A549 (cell line): ENCODE measurements at regions not wholly inside any gene's neighbourhood (a gene's known extent, or its start where the extent isn't known, plus 50 kb on each side); places are given as distances from the start of the nearest gene placed in this dataset.

Source experiments
- ATAC-seq, 2 experiments: fragments of 200-7000 bp in 1 of 2; fragments of >200 bp in 1 of 2; cut with Nextera tagmentation in 1 of 2; cut with Tn5 transposase in 1 of 2; 3 replicates each; pipeline versions ENCODE4 v1.8.0 to v1.9.1; 2018 to 2020; ENCODE audit warnings: mild to moderate bottlenecking in 1 of 2, moderate library complexity in 1 of 2
- CTCF ChIA-PET: fragments of 300-600 bp; sonication (Branson Sonifier 250); formaldehyde crosslinking; extraction: SDS; loops from one replicate; lab custom pipeline; 2021; ENCODE audit warnings: antibody characterized with exemption, inconsistent platforms; lab: Yijun Ruan, JAX
- POLR2A ChIA-PET: fragments of 350-600 bp; formaldehyde crosslinking; extraction: SDS; loops from one replicate; lab custom pipeline; 2021; ENCODE audit warnings: antibody characterized with exemption, inconsistent platforms; lab: Yijun Ruan, JAX
- DNase-seq, 2 experiments: peaks; one replicate each; pipeline versions ENCODE4 v3.0.0 to v3.0.0-alpha.2; 2011 to 2016; ENCODE audit warnings: low read depth in 1 of 2, low spot score in 1 of 2
- FAIRE-seq: peaks from 2 replicates; lab custom pipeline; 2011; peaks lifted over from hg19 to GRCh38; lab: Jason Lieb, UNC
- H3K27ac ChIP-seq, 2 experiments: fragments of >200 bp; sonication (Bioruptor Twin); formaldehyde crosslinking; 3 replicates each; pipeline ENCODE4 v1.5.1; 2016 to 2017
- H3K4me1 ChIP-seq: fragments of >200 bp; sonication (Bioruptor Twin); formaldehyde crosslinking; 3 replicates; pipeline ENCODE4 v1.6.1; 2016
- H3K4me2 ChIP-seq: fragments of >200 bp; sonication (Bioruptor Twin); formaldehyde crosslinking; 3 replicates; pipeline ENCODE4 v1.6.1; 2016
- H3K4me3 ChIP-seq: fragments of >200 bp; sonication (Bioruptor Twin); formaldehyde crosslinking; 3 replicates; pipeline ENCODE4 v1.5.1; 2016
- H3K9me3 ChIP-seq: fragments of >200 bp; sonication (Bioruptor Twin); formaldehyde crosslinking; 3 replicates; pipeline ENCODE4 v1.6.1; 2016
- CBX2 ChIP-seq: fragments of 200-600 bp; sonication (generic); IDR thresholded peaks from 2 replicates; pipeline ENCODE4 v1.6.1; 2016; ENCODE audit warnings: low read depth, mild to moderate bottlenecking, borderline replicate concordance
- CHD4 ChIP-seq: fragments of 200-600 bp; sonication (generic); IDR thresholded peaks from 2 replicates; pipeline ENCODE4 v1.6.1; 2016; ENCODE audit warnings: antibody characterized with exemption, mild to moderate bottlenecking, borderline replicate concordance
- ESRRA ChIP-seq: fragments of 150-350 bp; IDR thresholded peaks from 2 replicates; pipeline ENCODE4 v1.6.1; 2014; ENCODE audit warnings: mild to moderate bottlenecking, low read length, borderline replicate concordance
- GATA3 ChIP-seq: IDR thresholded peaks from 2 replicates; pipeline ENCODE4 v1.6.1; 2012; ENCODE audit warnings: borderline replicate concordance
- HDAC2 ChIP-seq: fragments of 200-600 bp; sonication (generic); IDR thresholded peaks from 2 replicates; pipeline ENCODE4 v1.6.1; 2016
- HOXA7 ChIP-seq: fragments of 250-450 bp; sonication (Bioruptor Pico); IDR thresholded peaks from 2 replicates; pipeline ENCODE4 v1.5.0; 2020; ENCODE audit warnings: mild to moderate bottlenecking, moderate library complexity
- JUNB ChIP-seq: fragments of >200 bp; sonication (Bioruptor Twin); formaldehyde crosslinking; IDR thresholded peaks from 2 replicates; pipeline ENCODE4 v1.6.1; 2016
- KDM5A ChIP-seq: fragments of 200-600 bp; sonication (generic); IDR thresholded peaks from 2 replicates; pipeline ENCODE4 v1.6.1; 2016; ENCODE audit warnings: antibody characterized with exemption, mild to moderate bottlenecking
- MAFK ChIP-seq: fragments of 450-650 bp; IDR thresholded peaks from 2 replicates; pipeline ENCODE4 v1.6.1; 2014; ENCODE audit not compliant: partially characterized antibody
- MAZ ChIP-seq: fragments of 150-350 bp; IDR thresholded peaks from 2 replicates; pipeline ENCODE4 v1.6.1; 2014; ENCODE audit warnings: antibody characterized with exemption, low read depth, low read length, borderline replicate concordance
- MYC ChIP-seq: IDR thresholded peaks from 2 replicates; pipeline ENCODE4 v1.6.1; 2012; ENCODE audit warnings: mild to moderate bottlenecking, inconsistent platforms, low read length, improper control_type of control experiment, borderline replicate concordance
- NFE2L2 ChIP-seq: fragments of 150-350 bp; conservative IDR thresholded peaks from 2 replicates; pipeline ENCODE4 v1.6.1; 2014; ENCODE audit warnings: low read length
- NPAS2 ChIP-seq: fragments of 250-450 bp; sonication (Bioruptor Pico); IDR thresholded peaks from 2 replicates; pipeline ENCODE4 v1.8.0; 2022; ENCODE audit warnings: mild to moderate bottlenecking, moderate library complexity, borderline replicate concordance
- NR3C1 ChIP-seq: fragments of >200 bp; sonication (Bioruptor Twin); formaldehyde crosslinking; IDR thresholded peaks from 3 replicates; pipeline ENCODE4 v1.6.1; 2017
- RAD21 ChIP-seq, 2 experiments: fragments of >200 bp in 1 of 2; sonication (Bioruptor Twin) in 1 of 2; formaldehyde crosslinking in 1 of 2; IDR thresholded peaks in 1 of 2; conservative IDR thresholded peaks in 1 of 2; 2 replicates in 1 of 2; 3 replicates in 1 of 2; pipeline ENCODE4 v1.6.1; 2012 to 2018; ENCODE audit warnings: inconsistent platforms in 1 of 2
- RFX5 ChIP-seq: fragments of 450-650 bp; IDR thresholded peaks from 2 replicates; pipeline ENCODE4 v1.7.1; 2014; ENCODE audit warnings: antibody characterized with exemption, mild to moderate bottlenecking, moderate library complexity
- TP53 ChIP-seq: fragments of 250-450 bp; sonication (Bioruptor Pico); IDR thresholded peaks from 2 replicates; pipeline ENCODE4 v1.5.0; 2021; ENCODE audit warnings: mild to moderate bottlenecking, moderate library complexity
- ZC3H11A ChIP-seq: fragments of 450-650 bp; IDR thresholded peaks from 2 replicates; pipeline ENCODE4 v1.6.1; 2014; ENCODE audit warnings: antibody characterized with exemption, mild to moderate bottlenecking
- WGBS: methylation state at CpG from one replicate; pipeline ENCODE4 v1.1.6; 2017; ENCODE audit errors: missing lambda C conversion rate; 5-methylcytosine and 5-hydroxymethylcytosine counted together
- TF ChIP-seq, protein P1 (sequence below): IDR thresholded peaks from 2 replicates; pipeline ENCODE4 v1.6.1; 2012
- TF ChIP-seq, protein P2 (sequence below): fragments of >200 bp; sonication (Bioruptor Twin); formaldehyde crosslinking; IDR thresholded peaks from 3 replicates; pipeline ENCODE4 v1.5.1; 2016
- TF ChIP-seq, protein P3 (sequence below): fragments of 450-650 bp; IDR thresholded peaks from 2 replicates; pipeline ENCODE4 v1.6.1; 2014; ENCODE audit warnings: antibody characterized with exemption
- TF ChIP-seq, protein P4 (sequence below): IDR thresholded peaks from 2 replicates; pipeline ENCODE4 v1.6.1; 2012
- TF ChIP-seq, protein P5 (sequence below): fragments of >200 bp; sonication (Bioruptor Twin); formaldehyde crosslinking; IDR thresholded peaks from 2 replicates; pipeline ENCODE4 v1.6.1; 2016

DNA sequence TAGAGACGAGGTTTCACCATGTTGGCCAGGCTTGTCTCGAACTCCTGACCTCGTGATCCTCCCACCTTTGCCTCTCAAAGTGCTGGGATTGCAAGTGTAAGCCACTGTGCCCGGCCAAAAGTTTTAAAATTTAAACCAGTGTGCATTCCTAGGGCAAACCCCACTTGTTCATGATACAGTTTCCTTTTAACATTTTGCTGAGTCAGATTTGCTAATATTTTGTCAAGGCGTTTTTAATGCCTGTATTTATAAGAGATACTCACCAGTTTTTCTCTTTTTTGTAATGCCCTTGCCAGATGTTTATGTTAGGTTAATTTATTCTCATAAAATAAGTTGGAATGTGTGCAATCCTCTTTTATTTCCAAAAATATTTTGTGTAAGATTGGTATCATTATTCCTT is 927.4 kb downstream of the DNAJB9 start:
- Histone ChIP-seq H3K4me2 (no peak overlapping the region), H3K4me3 (no peak overlapping the region), H3K9me3 (no peaks in the 10 kb centered on the region; the same call in 2 of the 3 replicates), H3K4me1 (no peaks in the 10 kb centered on the region), H3K27ac (no peak overlapping the region)
- 19% methylated on average over 5 of the region's 5 CpGs for WGBS
- POLR2A ChIA-PET, result no interaction called here
- ATAC-seq (no peak), DNase-seq (no peak), FAIRE-seq (no peak)
- CTCF ChIA-PET, result no interaction called here
- peak; percentile 89 for TF ChIP-seq MAFK
- no peak for TF ChIP-seq HOXA7 (CRISPR knock-in tag)
- no peak for TF ChIP-seq RFX5
- TF ChIP-seq KDM5A, result no peak

DNA sequence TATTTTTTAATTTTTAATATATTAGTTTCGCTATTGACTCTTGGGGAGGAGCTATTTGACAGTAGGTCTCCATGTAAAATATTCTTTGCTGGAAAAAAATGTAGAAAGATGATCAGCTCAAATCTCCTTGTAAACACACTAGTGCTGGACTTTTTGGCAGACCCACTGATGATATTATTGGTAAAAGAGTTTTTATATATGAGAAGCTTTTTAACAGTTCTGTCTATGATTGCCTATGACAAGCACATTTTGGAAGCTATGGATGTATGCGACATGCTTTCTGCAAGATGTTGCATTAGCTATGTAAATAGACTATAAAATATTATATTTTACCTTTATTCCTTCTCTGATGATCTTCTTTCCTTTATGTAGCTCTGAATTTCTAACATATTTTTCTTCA is 928.5 kb downstream of the DNAJB9 start:
- H3K27ac ChIP-seq, result no peak overlapping the region
- CTCF ChIA-PET, result no interaction called here
- H3K4me3 ChIP-seq, result no peak overlapping the region
- H3K9me3 ChIP-seq, result no peaks in the 10 kb centered on the region; the same call in 2 of the 3 replicates
- no peak for ATAC-seq
- WGBS, result 50% methylated on average over 2 of the region's 2 CpGs
- TF ChIP-seq RAD21 (conservative IDR thresholded peaks at IDR 0.05 in 1 of 2, IDR thresholded peaks at IDR 0.05 in 1 of 2), result no peak
- no peak for TF ChIP-seq NR3C1
- TF ChIP-seq NPAS2, result no peak
- no peak for TF ChIP-seq NFE2L2
- TF ChIP-seq, protein P1, sequence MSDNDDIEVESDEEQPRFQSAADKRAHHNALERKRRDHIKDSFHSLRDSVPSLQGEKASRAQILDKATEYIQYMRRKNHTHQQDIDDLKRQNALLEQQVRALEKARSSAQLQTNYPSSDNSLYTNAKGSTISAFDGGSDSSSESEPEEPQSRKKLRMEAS, result no peak
- no peak for TF ChIP-seq ESRRA
- TF ChIP-seq JUNB, result no peak
- TF ChIP-seq, protein P2, sequence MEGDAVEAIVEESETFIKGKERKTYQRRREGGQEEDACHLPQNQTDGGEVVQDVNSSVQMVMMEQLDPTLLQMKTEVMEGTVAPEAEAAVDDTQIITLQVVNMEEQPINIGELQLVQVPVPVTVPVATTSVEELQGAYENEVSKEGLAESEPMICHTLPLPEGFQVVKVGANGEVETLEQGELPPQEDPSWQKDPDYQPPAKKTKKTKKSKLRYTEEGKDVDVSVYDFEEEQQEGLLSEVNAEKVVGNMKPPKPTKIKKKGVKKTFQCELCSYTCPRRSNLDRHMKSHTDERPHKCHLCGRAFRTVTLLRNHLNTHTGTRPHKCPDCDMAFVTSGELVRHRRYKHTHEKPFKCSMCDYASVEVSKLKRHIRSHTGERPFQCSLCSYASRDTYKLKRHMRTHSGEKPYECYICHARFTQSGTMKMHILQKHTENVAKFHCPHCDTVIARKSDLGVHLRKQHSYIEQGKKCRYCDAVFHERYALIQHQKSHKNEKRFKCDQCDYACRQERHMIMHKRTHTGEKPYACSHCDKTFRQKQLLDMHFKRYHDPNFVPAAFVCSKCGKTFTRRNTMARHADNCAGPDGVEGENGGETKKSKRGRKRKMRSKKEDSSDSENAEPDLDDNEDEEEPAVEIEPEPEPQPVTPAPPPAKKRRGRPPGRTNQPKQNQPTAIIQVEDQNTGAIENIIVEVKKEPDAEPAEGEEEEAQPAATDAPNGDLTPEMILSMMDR, result no peak
- TF ChIP-seq CHD4, result no peak
- no peak for TF ChIP-seq MAFK
- TF ChIP-seq TP53 (CRISPR knock-in tag), result no peak
- TF ChIP-seq CBX2, result no peak
- TF ChIP-seq MYC, result no peak
- TF ChIP-seq, protein P3, sequence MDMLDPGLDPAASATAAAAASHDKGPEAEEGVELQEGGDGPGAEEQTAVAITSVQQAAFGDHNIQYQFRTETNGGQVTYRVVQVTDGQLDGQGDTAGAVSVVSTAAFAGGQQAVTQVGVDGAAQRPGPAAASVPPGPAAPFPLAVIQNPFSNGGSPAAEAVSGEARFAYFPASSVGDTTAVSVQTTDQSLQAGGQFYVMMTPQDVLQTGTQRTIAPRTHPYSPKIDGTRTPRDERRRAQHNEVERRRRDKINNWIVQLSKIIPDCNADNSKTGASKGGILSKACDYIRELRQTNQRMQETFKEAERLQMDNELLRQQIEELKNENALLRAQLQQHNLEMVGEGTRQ, result no peak
- TF ChIP-seq, protein P4, sequence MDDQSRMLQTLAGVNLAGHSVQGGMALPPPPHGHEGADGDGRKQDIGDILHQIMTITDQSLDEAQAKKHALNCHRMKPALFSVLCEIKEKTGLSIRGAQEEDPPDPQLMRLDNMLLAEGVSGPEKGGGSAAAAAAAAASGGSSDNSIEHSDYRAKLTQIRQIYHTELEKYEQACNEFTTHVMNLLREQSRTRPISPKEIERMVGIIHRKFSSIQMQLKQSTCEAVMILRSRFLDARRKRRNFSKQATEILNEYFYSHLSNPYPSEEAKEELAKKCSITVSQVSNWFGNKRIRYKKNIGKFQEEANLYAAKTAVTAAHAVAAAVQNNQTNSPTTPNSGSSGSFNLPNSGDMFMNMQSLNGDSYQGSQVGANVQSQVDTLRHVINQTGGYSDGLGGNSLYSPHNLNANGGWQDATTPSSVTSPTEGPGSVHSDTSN, result no peak
- TF ChIP-seq HDAC2, result no peak
- TF ChIP-seq GATA3, result no peak
- no peak for TF ChIP-seq MAZ
- TF ChIP-seq, protein P5, sequence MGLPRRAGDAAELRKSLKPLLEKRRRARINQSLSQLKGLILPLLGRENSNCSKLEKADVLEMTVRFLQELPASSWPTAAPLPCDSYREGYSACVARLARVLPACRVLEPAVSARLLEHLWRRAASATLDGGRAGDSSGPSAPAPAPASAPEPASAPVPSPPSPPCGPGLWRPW, result no peak
- TF ChIP-seq ZC3H11A, result no peak
- TF ChIP-seq, all 56 proteins: peak for 0
- Histone ChIP-seq H3K4me2 (no peak overlapping the region), H3K4me1 (no peaks in the 10 kb centered on the region)
- no peak for DNase-seq
- no peak for FAIRE-seq
- POLR2A ChIA-PET, result no interaction called here
